Mammary epithelial cell (primary cell): ENCODE measurements at regions not wholly inside any gene's neighbourhood (a gene's known extent, or its start where the extent isn't known, plus 50 kb on each side); places are given as distances from the start of the nearest gene placed in this dataset.

ENCODE experiments used
- CTCF ChIP-seq, 2 donors: IDR thresholded peaks in 1 of 2; conservative IDR thresholded peaks in 1 of 2; 2 replicates each; pipeline ENCODE4 v1.5.1; 2011 to 2012; ENCODE audit warnings: inconsistent platforms in 2 of 2, low read length in 2 of 2, mild to moderate bottlenecking in 2 of 2, control low read depth in 1 of 2, low read depth in 1 of 2; ENCODE audit not compliant: insufficient read depth in 1 of 2; ENCODE audit errors: extremely low read depth in 1 of 2
- EZH2 ChIP-seq: IDR thresholded peaks from 2 replicates; pipeline ENCODE4 v1.6.1; 2012; ENCODE audit warnings: low read length, inconsistent platforms, borderline replicate concordance

GRCh38 chr13:67642657-67643056, 412.5 kb upstream of the PCDH9 start:
- TF ChIP-seq CTCF (conservative IDR thresholded peaks at IDR 0.05 in 1 of 2, IDR thresholded peaks at IDR 0.05 in 1 of 2; ENCODE audit: extremely low read depth in 1 of 2, insufficient read depth in 1 of 2, low read depth in 1 of 2, low read length in 2 of 2) (no peak), EZH2 (no peak)
